ENCODE measurements at regions not wholly inside any gene's neighbourhood (a gene's known extent, or its start where the extent isn't known, plus 50 kb on each side); places are given as distances from the start of the nearest gene placed in this dataset.

DNA sequence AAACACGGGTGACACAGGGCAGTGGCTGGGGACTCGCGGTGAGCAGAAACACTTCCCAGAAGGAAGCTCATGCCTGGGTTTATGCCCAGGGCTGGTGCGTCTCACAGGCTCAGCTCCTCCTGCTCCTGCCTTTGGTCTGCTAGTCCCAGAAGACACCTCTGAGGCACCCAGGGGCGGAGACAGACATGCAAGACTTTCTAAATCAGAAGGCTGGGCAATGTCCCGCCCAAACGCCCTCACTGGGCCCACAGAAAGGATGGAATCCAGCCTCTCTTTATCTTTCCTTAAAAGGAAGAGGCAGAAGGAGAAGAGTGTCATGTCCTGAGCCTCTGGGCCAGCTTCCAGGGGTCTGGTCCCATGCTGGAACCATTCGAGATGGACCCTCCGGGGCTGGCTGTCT lies 197.7 kb upstream of the RPL38 start:
- no peak for TF ChIP-seq POLR2AphosphoS5 (IDR thresholded peaks at IDR 0.05; ENCODE audit: low read depth, low read length)
- TF ChIP-seq TCF7L2 (IDR thresholded peaks at IDR 0.05; ENCODE audit: low read depth, low read length): no peak
- no peak for TF ChIP-seq SIN3A (IDR thresholded peaks at IDR 0.05; ENCODE audit: borderline replicate concordance, insufficient read depth, low read depth, low read length)
- TF ChIP-seq, protein P1, sequence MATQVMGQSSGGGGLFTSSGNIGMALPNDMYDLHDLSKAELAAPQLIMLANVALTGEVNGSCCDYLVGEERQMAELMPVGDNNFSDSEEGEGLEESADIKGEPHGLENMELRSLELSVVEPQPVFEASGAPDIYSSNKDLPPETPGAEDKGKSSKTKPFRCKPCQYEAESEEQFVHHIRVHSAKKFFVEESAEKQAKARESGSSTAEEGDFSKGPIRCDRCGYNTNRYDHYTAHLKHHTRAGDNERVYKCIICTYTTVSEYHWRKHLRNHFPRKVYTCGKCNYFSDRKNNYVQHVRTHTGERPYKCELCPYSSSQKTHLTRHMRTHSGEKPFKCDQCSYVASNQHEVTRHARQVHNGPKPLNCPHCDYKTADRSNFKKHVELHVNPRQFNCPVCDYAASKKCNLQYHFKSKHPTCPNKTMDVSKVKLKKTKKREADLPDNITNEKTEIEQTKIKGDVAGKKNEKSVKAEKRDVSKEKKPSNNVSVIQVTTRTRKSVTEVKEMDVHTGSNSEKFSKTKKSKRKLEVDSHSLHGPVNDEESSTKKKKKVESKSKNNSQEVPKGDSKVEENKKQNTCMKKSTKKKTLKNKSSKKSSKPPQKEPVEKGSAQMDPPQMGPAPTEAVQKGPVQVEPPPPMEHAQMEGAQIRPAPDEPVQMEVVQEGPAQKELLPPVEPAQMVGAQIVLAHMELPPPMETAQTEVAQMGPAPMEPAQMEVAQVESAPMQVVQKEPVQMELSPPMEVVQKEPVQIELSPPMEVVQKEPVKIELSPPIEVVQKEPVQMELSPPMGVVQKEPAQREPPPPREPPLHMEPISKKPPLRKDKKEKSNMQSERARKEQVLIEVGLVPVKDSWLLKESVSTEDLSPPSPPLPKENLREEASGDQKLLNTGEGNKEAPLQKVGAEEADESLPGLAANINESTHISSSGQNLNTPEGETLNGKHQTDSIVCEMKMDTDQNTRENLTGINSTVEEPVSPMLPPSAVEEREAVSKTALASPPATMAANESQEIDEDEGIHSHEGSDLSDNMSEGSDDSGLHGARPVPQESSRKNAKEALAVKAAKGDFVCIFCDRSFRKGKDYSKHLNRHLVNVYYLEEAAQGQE (IDR thresholded peaks at IDR 0.05; ENCODE audit: insufficient read depth in 1 of 2, low read depth in 2 of 2, low read length in 1 of 2): no peak
- TF ChIP-seq, protein P2, sequence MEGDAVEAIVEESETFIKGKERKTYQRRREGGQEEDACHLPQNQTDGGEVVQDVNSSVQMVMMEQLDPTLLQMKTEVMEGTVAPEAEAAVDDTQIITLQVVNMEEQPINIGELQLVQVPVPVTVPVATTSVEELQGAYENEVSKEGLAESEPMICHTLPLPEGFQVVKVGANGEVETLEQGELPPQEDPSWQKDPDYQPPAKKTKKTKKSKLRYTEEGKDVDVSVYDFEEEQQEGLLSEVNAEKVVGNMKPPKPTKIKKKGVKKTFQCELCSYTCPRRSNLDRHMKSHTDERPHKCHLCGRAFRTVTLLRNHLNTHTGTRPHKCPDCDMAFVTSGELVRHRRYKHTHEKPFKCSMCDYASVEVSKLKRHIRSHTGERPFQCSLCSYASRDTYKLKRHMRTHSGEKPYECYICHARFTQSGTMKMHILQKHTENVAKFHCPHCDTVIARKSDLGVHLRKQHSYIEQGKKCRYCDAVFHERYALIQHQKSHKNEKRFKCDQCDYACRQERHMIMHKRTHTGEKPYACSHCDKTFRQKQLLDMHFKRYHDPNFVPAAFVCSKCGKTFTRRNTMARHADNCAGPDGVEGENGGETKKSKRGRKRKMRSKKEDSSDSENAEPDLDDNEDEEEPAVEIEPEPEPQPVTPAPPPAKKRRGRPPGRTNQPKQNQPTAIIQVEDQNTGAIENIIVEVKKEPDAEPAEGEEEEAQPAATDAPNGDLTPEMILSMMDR (IDR thresholded peaks at IDR 0.05): no peak
- CTCF ChIA-PET: interaction anchor here (0.8 kb wide), 1 partner anchor 170 kb away, joined by 3 read pairs; no protein-coding TSS in a partner anchor

DNA sequence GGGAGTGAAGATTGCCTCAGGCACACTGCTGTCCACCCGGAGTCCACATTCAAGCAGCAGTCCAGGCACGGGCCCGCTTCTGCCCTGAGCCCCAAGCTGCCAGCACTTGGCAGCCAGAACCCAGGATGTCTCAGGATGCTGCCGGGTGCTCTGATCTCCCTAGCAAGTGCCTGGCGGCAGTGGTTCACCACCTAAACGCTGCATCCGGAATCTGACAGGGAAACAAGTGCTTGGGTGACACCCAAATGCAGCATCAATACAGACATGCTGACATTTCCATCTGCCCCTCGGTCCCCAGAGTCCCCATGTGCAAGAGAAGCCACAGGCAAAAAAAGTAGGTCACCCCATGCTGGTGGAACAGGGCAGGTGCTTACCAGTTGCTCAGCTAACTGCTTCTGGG lies 197.1 kb upstream of the RPL38 start:
- Histone ChIP-seq H3K4me1 (ENCODE audit: control insufficient read depth, insufficient read depth, low read length) (no peaks in the 10 kb centered on the region), H3K4me3 (ENCODE audit: low read depth in 2 of 2, low read length in 2 of 2) (no peak overlapping the region), H3K9me3 (ENCODE audit: control insufficient read depth, insufficient read depth, low read depth, low read length) (no peaks in the 10 kb centered on the region), H3K36me3 (ENCODE audit: control insufficient read depth, insufficient read depth, low read length) (no peaks in the 10 kb centered on the region), H3K27ac (ENCODE audit: low read length) (no peak overlapping the region), H3K27me3 (ENCODE audit: control insufficient read depth, insufficient read depth, low read length) (peaks cover 25% of the 10 kb centered on the region; the same call in 1 of the 2 replicates)
- in situ Hi-C loops (cut with HindIII; ENCODE audit: low pct_unique_long_range_greater_than_20kb, low sequenced_read_pairs) (no loop called here), intact Hi-C loops (cut with micrococcal nuclease; ENCODE audit: unreplicated experiment) (no loop called here)
- TF ChIP-seq TCF7L2 (IDR thresholded peaks at IDR 0.05; ENCODE audit: low read depth, low read length) (no peak), SIN3A (IDR thresholded peaks at IDR 0.05; ENCODE audit: borderline replicate concordance, insufficient read depth, low read depth, low read length) (no peak)
- ATAC-seq (no peak), DNase-seq (ENCODE audit: low read depth, low spot score) (no peak)
- POLR2A ChIA-PET: no interaction called here
- CTCF ChIA-PET: interaction anchor here (0.6 to 0.7 kb wide), 2 partner anchors 202 to 1190 kb away, joined by 4 to 12 read pairs; no protein-coding TSS in a partner anchor
- no TSS peak for BruUV-seq (replicated peaks)

More for the DNA sequence above, 197.7 kb upstream of the RPL38 start:
- Histone ChIP-seq H3K4me3 (ENCODE audit: low read depth in 2 of 2, low read length in 2 of 2) (no peak overlapping the region), H3K36me3 (ENCODE audit: control insufficient read depth, insufficient read depth, low read length) (no peaks in the 10 kb centered on the region), H3K4me1 (ENCODE audit: control insufficient read depth, insufficient read depth, low read length) (no peaks in the 10 kb centered on the region), H3K27me3 (ENCODE audit: control insufficient read depth, insufficient read depth, low read length) (peaks cover 23% of the 10 kb centered on the region; the same call in 1 of the 2 replicates), H3K27ac (ENCODE audit: low read length) (no peak overlapping the region), H3K9me3 (ENCODE audit: control insufficient read depth, insufficient read depth, low read depth, low read length) (no peaks in the 10 kb centered on the region)
- no TSS peak for BruUV-seq (replicated peaks)
- in situ Hi-C loops (cut with HindIII; ENCODE audit: low pct_unique_long_range_greater_than_20kb, low sequenced_read_pairs): no loop called here
- ATAC-seq (no peak), DNase-seq (ENCODE audit: low read depth, low spot score) (no peak)
- POLR2A ChIA-PET: no interaction called here
- intact Hi-C loops (cut with micrococcal nuclease; ENCODE audit: unreplicated experiment): no loop called here

DNA sequence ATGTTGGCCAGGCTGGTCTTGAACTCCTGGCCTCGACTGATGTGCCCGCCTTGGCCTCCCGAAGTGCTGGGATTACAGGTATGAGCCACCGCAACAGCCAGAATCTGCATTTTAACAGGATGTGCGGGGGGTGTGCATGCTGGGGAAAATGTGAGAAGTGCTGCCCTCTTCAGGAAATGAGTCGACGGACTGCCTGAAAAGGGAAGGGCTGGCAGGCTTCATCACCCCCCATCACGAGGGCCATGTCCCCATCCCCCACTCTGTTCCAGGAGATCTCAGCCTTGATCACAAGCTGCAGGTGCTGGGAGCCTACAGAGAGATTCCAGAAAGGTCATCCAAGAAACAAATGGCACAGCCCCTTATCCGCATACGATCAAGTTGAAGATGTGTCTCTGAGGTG lies 195.3 kb upstream of the RPL38 start:
- Histone ChIP-seq H3K9me3 (ENCODE audit: control insufficient read depth, insufficient read depth, low read depth, low read length) (no peaks in the 10 kb centered on the region), H3K27me3 (ENCODE audit: control insufficient read depth, insufficient read depth, low read length) (peaks cover 29% of the 10 kb centered on the region), H3K36me3 (ENCODE audit: control insufficient read depth, insufficient read depth, low read length) (no peaks in the 10 kb centered on the region), H3K4me3 (ENCODE audit: low read depth in 2 of 2, low read length in 2 of 2) (no peak overlapping the region), H3K27ac (ENCODE audit: low read length) (no peak overlapping the region), H3K4me1 (ENCODE audit: control insufficient read depth, insufficient read depth, low read length) (no peaks in the 10 kb centered on the region)
- intact Hi-C loops (cut with micrococcal nuclease; ENCODE audit: unreplicated experiment) (no loop called here), in situ Hi-C loops (cut with HindIII; ENCODE audit: low pct_unique_long_range_greater_than_20kb, low sequenced_read_pairs) (no loop called here)
- peak; percentile 78 for ATAC-seq
- POLR2A ChIA-PET: no interaction called here
- no TSS peak for BruUV-seq (replicated peaks)
- DNase-seq (ENCODE audit: low read depth, low spot score): no peak
- CTCF ChIA-PET: interaction anchor here (0.7 to 1.0 kb wide), 3 partner anchors 43 to 77 kb away, joined by 3 to 4 read pairs (median 3); no protein-coding TSS in a partner anchor
- no peak for TF ChIP-seq TCF7L2 (IDR thresholded peaks at IDR 0.05; ENCODE audit: low read depth, low read length)
- no peak for TF ChIP-seq SIN3A (IDR thresholded peaks at IDR 0.05; ENCODE audit: borderline replicate concordance, insufficient read depth, low read depth, low read length)
- TF ChIP-seq, protein P2 (IDR thresholded peaks at IDR 0.05): peak; percentile 74
- TF ChIP-seq POLR2AphosphoS5 (IDR thresholded peaks at IDR 0.05; ENCODE audit: low read depth, low read length): no peak

Data from Panc1 (cell line).